ENCODE measurements at regions not wholly inside any gene's neighbourhood (a gene's known extent, or its start where the extent isn't known, plus 50 kb on each side); places are given as distances from the start of the nearest gene placed in this dataset.

GRCh38 chr2:107407017-107407416 is 419.7 kb upstream of the RGPD4 start:
- H3K9ac ChIP-seq (ENCODE audit: insufficient read depth, low read length, poor library complexity, severe bottlenecking): no peak overlapping the region
- H3K27ac ChIP-seq (ENCODE audit: low read depth in 1 of 2, low read length in 2 of 2): no peak overlapping the region
- H3K4me1 Mint-ChIP-seq: no peaks in the 10 kb centered on the region
- no peaks in the 10 kb centered on the region for H3K4me1 ChIP-seq (ENCODE audit: control insufficient read depth in 1 of 2, insufficient read depth in 2 of 2, low read length in 2 of 2)
- H3K9me3 Mint-ChIP-seq: peaks cover 0 to 2% (median 0%) of the 10 kb centered on the region in 7 donors
- no peak overlapping the region for H3K4me2 ChIP-seq (replicated peaks; ENCODE audit: extremely low read depth, low read length, poor library complexity, severe bottlenecking)
- no CpG with 5 or more reads among the region's 3 CpGs for WGBS (ENCODE audit: insufficient coverage)
- no peaks in the 10 kb centered on the region for H3K36me3 ChIP-seq (replicated peaks in 1 of 2; ENCODE audit: control insufficient read depth in 1 of 2, insufficient read depth in 2 of 2, low read length in 2 of 2)
- H3K27me3 ChIP-seq (ENCODE audit: control insufficient read depth in 2 of 2, insufficient read depth in 2 of 2, low read length in 2 of 2): no peaks in the 10 kb centered on the region
- no peak overlapping the region for H3K27ac Mint-ChIP-seq
- no peak for TF ChIP-seq CTCF (IDR thresholded peaks at IDR 0.05)
- DNase-seq: no peak
- intact Hi-C loops (cut with micrococcal nuclease): no loop called here
- H3K27me3 Mint-ChIP-seq (ENCODE audit: low read depth in 3 of 3): peaks cover 0 to 2% (median 2%) of the 10 kb centered on the region in 3 donors
- no peak overlapping the region for H3K4me3 Mint-ChIP-seq
- no peaks in the 10 kb centered on the region for H3K79me2 ChIP-seq (ENCODE audit: insufficient read depth, low read length)
- no peaks in the 10 kb centered on the region for H4K20me1 ChIP-seq (ENCODE audit: insufficient read depth, low read length)
- H3K9me3 ChIP-seq (replicated peaks in 1 of 2; ENCODE audit: control insufficient read depth in 1 of 2, insufficient read depth in 1 of 2, low read length in 2 of 2): peaks cover 0 to 2% of the 10 kb centered on the region in 2 donors
- H2AFZ ChIP-seq (ENCODE audit: insufficient read depth, low read depth, low read length, poor library complexity, severe bottlenecking): no peak overlapping the region
- no peak overlapping the region for H3K4me3 ChIP-seq (replicated peaks in 1 of 3; ENCODE audit: low read depth in 2 of 3, low read length in 3 of 3)
- no peaks in the 10 kb centered on the region for H3K36me3 Mint-ChIP-seq

- intact Hi-C loops (cut with micrococcal nuclease): no loop called here
- no peak overlapping the region for H3K27ac Mint-ChIP-seq
Measured at GRCh38 chr2:107407974-107408373, 418.7 kb upstream of the RGPD4 start.

More at GRCh38 chr2:107407974-107408373, 418.7 kb upstream of the RGPD4 start:
- H3K36me3 ChIP-seq (replicated peaks in 1 of 2; ENCODE audit: control insufficient read depth in 1 of 2, insufficient read depth in 2 of 2, low read length in 2 of 2): no peaks in the 10 kb centered on the region
- H3K4me1 Mint-ChIP-seq: no peaks in the 10 kb centered on the region
- no peaks in the 10 kb centered on the region for H3K36me3 Mint-ChIP-seq
- TF ChIP-seq CTCF (IDR thresholded peaks at IDR 0.05): no peak
- H3K4me3 Mint-ChIP-seq: no peak overlapping the region
- H3K27me3 ChIP-seq (ENCODE audit: control insufficient read depth in 2 of 2, insufficient read depth in 2 of 2, low read length in 2 of 2): no peaks in the 10 kb centered on the region
- no peak overlapping the region for H3K4me2 ChIP-seq (replicated peaks; ENCODE audit: extremely low read depth, low read length, poor library complexity, severe bottlenecking)
- no peak overlapping the region for H3K27ac ChIP-seq (ENCODE audit: low read depth in 1 of 2, low read length in 2 of 2)
- no CpG with 5 or more reads among the region's 2 CpGs for WGBS (ENCODE audit: insufficient coverage)
- H3K79me2 ChIP-seq (ENCODE audit: insufficient read depth, low read length): no peaks in the 10 kb centered on the region
- H3K4me3 ChIP-seq (replicated peaks in 1 of 3; ENCODE audit: low read depth in 2 of 3, low read length in 3 of 3): no peak overlapping the region
- no peak for DNase-seq
- H3K27me3 Mint-ChIP-seq (ENCODE audit: low read depth in 3 of 3): peaks cover 0 to 2% (median 2%) of the 10 kb centered on the region in 3 donors
- no peak overlapping the region for H2AFZ ChIP-seq (ENCODE audit: insufficient read depth, low read depth, low read length, poor library complexity, severe bottlenecking)
- H3K9me3 Mint-ChIP-seq: peaks cover 0 to 2% (median 0%) of the 10 kb centered on the region in 7 donors
- no peak overlapping the region for H3K9ac ChIP-seq (ENCODE audit: insufficient read depth, low read length, poor library complexity, severe bottlenecking)
- H4K20me1 ChIP-seq (ENCODE audit: insufficient read depth, low read length): no peaks in the 10 kb centered on the region
- H3K9me3 ChIP-seq (replicated peaks in 1 of 2; ENCODE audit: control insufficient read depth in 1 of 2, insufficient read depth in 1 of 2, low read length in 2 of 2): peaks cover 0 to 2% of the 10 kb centered on the region in 2 donors
- no peaks in the 10 kb centered on the region for H3K4me1 ChIP-seq (ENCODE audit: control insufficient read depth in 1 of 2, insufficient read depth in 2 of 2, low read length in 2 of 2)

All from CD14-positive monocyte (primary cell).